Ovary (tissue), 3 donors: ENCODE measurements at regions not wholly inside any gene's neighbourhood (a gene's known extent, or its start where the extent isn't known, plus 50 kb on each side); places are given as distances from the start of the nearest gene placed in this dataset.

Experiments used
- EP300 ChIP-seq: sonication (generic); formaldehyde crosslinking; IDR thresholded peaks from one replicate; pipeline ENCODE4 v1.6.1; 2017; ENCODE audit warnings: antibody characterized with exemption
- POLR2A ChIP-seq: fragments of 450-650 bp; IDR thresholded peaks from one replicate; pipeline ENCODE4 v1.6.1; 2017; ENCODE audit warnings: antibody characterized with exemption, mild to moderate bottlenecking, moderate library complexity
- TF ChIP-seq, protein P1 (sequence below), 3 donors: fragments of 450-650 bp in 2 of 3; fragments of 200-600 bp in 1 of 3; IDR thresholded peaks; one replicate each; pipeline versions ENCODE4 v1.5.1 to v1.8.0; 2016 to 2022; ENCODE audit warnings: antibody characterized with exemption in 3 of 3, mild to moderate bottlenecking in 1 of 3
- donor health status: DM: no; HTN: no; CAD: no.

DNA sequence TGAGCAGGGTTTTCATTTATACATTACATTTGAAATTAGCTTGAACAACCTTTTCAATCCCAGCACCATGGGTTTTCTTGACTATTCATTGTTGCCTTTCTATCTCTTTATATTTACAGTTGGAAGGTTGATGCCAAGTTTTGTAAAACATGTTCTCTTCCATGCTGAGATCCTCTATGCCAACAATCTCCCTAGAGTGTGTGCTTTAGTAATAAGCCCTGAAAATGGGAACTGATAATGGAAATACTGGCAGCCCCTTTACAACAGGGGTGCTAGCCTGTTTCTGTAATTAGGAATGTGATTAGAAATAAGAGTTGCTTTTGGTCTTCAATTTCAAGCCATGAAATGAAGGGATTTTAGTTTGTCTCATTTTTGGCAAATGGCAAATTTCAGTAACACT lies 239.9 kb upstream of the NAALADL2 start:
- TF ChIP-seq, protein P1, sequence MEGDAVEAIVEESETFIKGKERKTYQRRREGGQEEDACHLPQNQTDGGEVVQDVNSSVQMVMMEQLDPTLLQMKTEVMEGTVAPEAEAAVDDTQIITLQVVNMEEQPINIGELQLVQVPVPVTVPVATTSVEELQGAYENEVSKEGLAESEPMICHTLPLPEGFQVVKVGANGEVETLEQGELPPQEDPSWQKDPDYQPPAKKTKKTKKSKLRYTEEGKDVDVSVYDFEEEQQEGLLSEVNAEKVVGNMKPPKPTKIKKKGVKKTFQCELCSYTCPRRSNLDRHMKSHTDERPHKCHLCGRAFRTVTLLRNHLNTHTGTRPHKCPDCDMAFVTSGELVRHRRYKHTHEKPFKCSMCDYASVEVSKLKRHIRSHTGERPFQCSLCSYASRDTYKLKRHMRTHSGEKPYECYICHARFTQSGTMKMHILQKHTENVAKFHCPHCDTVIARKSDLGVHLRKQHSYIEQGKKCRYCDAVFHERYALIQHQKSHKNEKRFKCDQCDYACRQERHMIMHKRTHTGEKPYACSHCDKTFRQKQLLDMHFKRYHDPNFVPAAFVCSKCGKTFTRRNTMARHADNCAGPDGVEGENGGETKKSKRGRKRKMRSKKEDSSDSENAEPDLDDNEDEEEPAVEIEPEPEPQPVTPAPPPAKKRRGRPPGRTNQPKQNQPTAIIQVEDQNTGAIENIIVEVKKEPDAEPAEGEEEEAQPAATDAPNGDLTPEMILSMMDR (IDR thresholded peaks at IDR 0.05): no peak
- TF ChIP-seq EP300 (no peak), POLR2A (no peak)
